Fibroblast of lung (primary cell): ENCODE measurements at regions not wholly inside any gene's neighbourhood (a gene's known extent, or its start where the extent isn't known, plus 50 kb on each side); places are given as distances from the start of the nearest gene placed in this dataset.

Experiments
- CTCF ChIP-seq, 2 donors: IDR thresholded peaks in 1 of 2; conservative IDR thresholded peaks in 1 of 2; 1 replicate in 1 of 2; 2 replicates in 1 of 2; pipeline ENCODE4 v1.5.1; 2011 to 2012; ENCODE audit warnings: low read length in 2 of 2, control low read depth in 1 of 2, inconsistent platforms in 1 of 2, low read depth in 1 of 2, mild to moderate bottlenecking in 1 of 2
- EZH2 ChIP-seq: IDR thresholded peaks from 2 replicates; pipeline ENCODE4 v1.5.1; 2012; ENCODE audit warnings: low read length, control low read depth, mild to moderate bottlenecking; ENCODE audit errors: missing control alignments

GRCh38 chr4:186458050-186458449 is 97.3 kb downstream of the MTNR1A start:
- TF ChIP-seq CTCF (conservative IDR thresholded peaks at IDR 0.05 in 1 of 2, IDR thresholded peaks at IDR 0.05 in 1 of 2; ENCODE audit: low read depth in 1 of 2, low read length in 2 of 2) (no peak), EZH2 (no peak)
